ENCODE measurements at regions not wholly inside any gene's neighbourhood (a gene's known extent, or its start where the extent isn't known, plus 50 kb on each side); places are given as distances from the start of the nearest gene placed in this dataset.
"Not testable (repeated sequence)": the region's sequence is repeated elsewhere in the genome, so short reads cannot be mapped to it uniquely, and the experiment has no call there.

GRCh38 chr2:34844629-34845028 lies 1245.5 kb upstream of the FAM98A start:
- no peak for DNase-seq (ENCODE audit: low read depth in 2 of 2)

- DNase-seq (ENCODE audit: low read depth in 2 of 2), result no peak
Measured at GRCh38 chr2:34838408-34838807, 1239.3 kb upstream of the FAM98A start.

GRCh38 chr2:34836361-34836760 lies 1237.3 kb upstream of the FAM98A start:
- no peak for DNase-seq (ENCODE audit: low read depth in 2 of 2)

- no peak for DNase-seq (ENCODE audit: low read depth in 2 of 2)
Measured at GRCh38 chr2:34831096-34831495, 1232.0 kb upstream of the FAM98A start.

- DNase-seq (ENCODE audit: low read depth in 2 of 2), result no peak
Measured at GRCh38 chr2:34828481-34828880, 1229.4 kb upstream of the FAM98A start.

- DNase-seq (ENCODE audit: low read depth in 2 of 2), result no peak
Measured at GRCh38 chr2:34827398-34827797, 1228.3 kb upstream of the FAM98A start.

GRCh38 chr2:34825686-34826085 lies 1226.6 kb upstream of the FAM98A start:
- DNase-seq (ENCODE audit: low read depth in 2 of 2), result no peak

- DNase-seq (ENCODE audit: low read depth in 2 of 2), result no peak
Measured at GRCh38 chr2:34822616-34823015, 1223.5 kb upstream of the FAM98A start.

GRCh38 chr2:34815052-34815741 lies 1216.1 kb upstream of the FAM98A start:
- no peak for DNase-seq (ENCODE audit: low read depth in 2 of 2)

GRCh38 chr2:34810456-34810855 lies 1211.4 kb upstream of the FAM98A start:
- no peak for DNase-seq (ENCODE audit: low read depth in 2 of 2)

GRCh38 chr2:34808426-34808825 lies 1209.3 kb upstream of the FAM98A start:
- no peak for DNase-seq (ENCODE audit: low read depth in 2 of 2)

GRCh38 chr2:34806891-34807290 lies 1207.8 kb upstream of the FAM98A start:
- DNase-seq (ENCODE audit: low read depth in 2 of 2), result no peak

- DNase-seq (ENCODE audit: low read depth in 2 of 2), result no peak
Measured at GRCh38 chr2:34806396-34806795, 1207.3 kb upstream of the FAM98A start.

- DNase-seq (ENCODE audit: low read depth in 2 of 2), result no peak
Measured at GRCh38 chr2:34799556-34799955, 1200.5 kb upstream of the FAM98A start.

GRCh38 chr2:34795586-34795985 lies 1196.5 kb upstream of the FAM98A start:
- not testable (repeated sequence) for DNase-seq (ENCODE audit: low read depth in 2 of 2)

- DNase-seq (ENCODE audit: low read depth in 2 of 2), result no peak
Measured at GRCh38 chr2:34789169-34789568, 1190.1 kb upstream of the FAM98A start.

GRCh38 chr2:34787341-34787740 lies 1188.2 kb upstream of the FAM98A start:
- no peak for DNase-seq (ENCODE audit: low read depth in 2 of 2)

GRCh38 chr2:34785206-34785785 lies 1186.2 kb upstream of the FAM98A start:
- DNase-seq (ENCODE audit: low read depth in 2 of 2), result no peak

GRCh38 chr2:34784701-34785100 lies 1185.6 kb upstream of the FAM98A start:
- DNase-seq (ENCODE audit: low read depth in 2 of 2), result no peak

- not testable (repeated sequence) for DNase-seq (ENCODE audit: low read depth in 2 of 2)
Measured at GRCh38 chr2:34750742-34751141, 1151.6 kb upstream of the FAM98A start.

GRCh38 chr2:34747643-34748042 lies 1148.5 kb upstream of the FAM98A start:
- no peak for DNase-seq (ENCODE audit: low read depth in 2 of 2)

- no peak for DNase-seq (ENCODE audit: low read depth in 2 of 2)
Measured at GRCh38 chr2:34738691-34739090, 1139.6 kb upstream of the FAM98A start.

GRCh38 chr2:34737146-34737545 lies 1138.0 kb upstream of the FAM98A start:
- DNase-seq (ENCODE audit: low read depth in 2 of 2), result no peak

GRCh38 chr2:34736482-34736881 lies 1137.4 kb upstream of the FAM98A start:
- no peak for DNase-seq (ENCODE audit: low read depth in 2 of 2)

All from lung microvascular endothelial cell (primary cell).